Tibial nerve (tissue), 4 donors: ENCODE measurements at regions not wholly inside any gene's neighbourhood (a gene's known extent, or its start where the extent isn't known, plus 50 kb on each side); places are given as distances from the start of the nearest gene placed in this dataset.

Experiments
- DNase-seq, 2 donors: peaks; one replicate each; pipeline ENCODE4 v3.0.0-alpha.2; 2019; ENCODE audit warnings: low spot score in 2 of 2
- H3K27ac ChIP-seq, 4 donors: fragments of 200-600 bp; sonication (generic) in 3 of 4; one replicate each; pipeline ENCODE4 v1.5.1; 2017 to 2019; ENCODE audit warnings: mild to moderate bottlenecking in 1 of 4
- H3K27me3 ChIP-seq, 2 donors: fragments of 200-600 bp; sonication (generic) in 1 of 2; one replicate each; pipeline versions ENCODE4 v1.5.1 to v1.6.0; 2017 to 2019
- H3K36me3 ChIP-seq, 3 donors: fragments of 200-600 bp; sonication (generic); one replicate each; pipeline ENCODE4 v1.5.1; 2018 to 2019
- H3K4me1 ChIP-seq, 4 donors: fragments of 200-600 bp; sonication (generic) in 3 of 4; one replicate each; pipeline ENCODE4 v1.5.1; 2017 to 2019
- H3K4me3 ChIP-seq, 4 donors: fragments of 200-600 bp; sonication (generic) in 3 of 4; one replicate each; pipeline ENCODE4 v1.5.1; 2017 to 2019; ENCODE audit warnings: mild to moderate bottlenecking in 1 of 4, moderate library complexity in 1 of 4
- H3K9me3 ChIP-seq, 4 donors: fragments of 200-600 bp; sonication (generic) in 3 of 4; one replicate each; pipeline ENCODE4 v1.5.1; 2017 to 2019
- CTCF ChIP-seq, 5 experiments: fragments of 200-600 bp in 3 of 5; fragments of 450-650 bp in 2 of 5; sonication (generic) in 3 of 5; IDR thresholded peaks; one replicate each; pipeline ENCODE4 v1.5.1; 2016 to 2019; ENCODE audit warnings: antibody characterized with exemption in 5 of 5, mild to moderate bottlenecking in 3 of 5, moderate library complexity in 2 of 5
- EP300 ChIP-seq, 2 donors: sonication (generic); formaldehyde crosslinking; IDR thresholded peaks; one replicate each; pipeline ENCODE4 v1.6.1; 2017; ENCODE audit warnings: antibody characterized with exemption in 2 of 2, mild to moderate bottlenecking in 1 of 2
- POLR2A ChIP-seq, 2 donors: fragments of 450-650 bp; IDR thresholded peaks; one replicate each; pipeline ENCODE4 v1.6.1; 2017; ENCODE audit warnings: antibody characterized with exemption in 2 of 2, mild to moderate bottlenecking in 2 of 2, moderate library complexity in 2 of 2
- WGBS, 2 donors: methylation state at CpG; one replicate each; pipeline ENCODE4 v1.1.5; 2018; 5-methylcytosine and 5-hydroxymethylcytosine counted together

GRCh38 chr6:48735846-48736245 lies 624.8 kb upstream of the PTCHD4 start:
- no peaks in the 10 kb centered on the region for H3K27me3 ChIP-seq
- H3K9me3 ChIP-seq = peaks cover 0 to 4% (median 0%) of the 10 kb centered on the region in 4 donors
- no peak for DNase-seq
- H3K4me1 ChIP-seq = no peaks in the 10 kb centered on the region
- H3K4me3 ChIP-seq = no peak overlapping the region
- no peak overlapping the region for H3K27ac ChIP-seq
- 64 to 67% methylated on average over 1 of the region's 1 CpG for WGBS, 2 donors
- no peaks in the 10 kb centered on the region for H3K36me3 ChIP-seq
- TF ChIP-seq POLR2A (IDR thresholded peaks at IDR 0.05) (no peak), EP300 (IDR thresholded peaks at IDR 0.05) (no peak), CTCF (IDR thresholded peaks at IDR 0.05) (no peak)

- WGBS, 2 donors = 70 to 72% methylated on average over 1 of the region's 1 CpG
- TF ChIP-seq POLR2A (IDR thresholded peaks at IDR 0.05) (no peak), EP300 (IDR thresholded peaks at IDR 0.05) (no peak), CTCF (IDR thresholded peaks at IDR 0.05) (no peak)
- no peak for DNase-seq
- Histone ChIP-seq H3K27ac (no peak overlapping the region), H3K4me1 (no peaks in the 10 kb centered on the region), H3K36me3 (no peaks in the 10 kb centered on the region), H3K4me3 (no peak overlapping the region), H3K9me3 (peaks cover 0 to 13% (median 0%) of the 10 kb centered on the region in 4 donors), H3K27me3 (no peaks in the 10 kb centered on the region)
Observed at GRCh38 chr6:48733581-48733980, 622.6 kb upstream of the PTCHD4 start.

DNA sequence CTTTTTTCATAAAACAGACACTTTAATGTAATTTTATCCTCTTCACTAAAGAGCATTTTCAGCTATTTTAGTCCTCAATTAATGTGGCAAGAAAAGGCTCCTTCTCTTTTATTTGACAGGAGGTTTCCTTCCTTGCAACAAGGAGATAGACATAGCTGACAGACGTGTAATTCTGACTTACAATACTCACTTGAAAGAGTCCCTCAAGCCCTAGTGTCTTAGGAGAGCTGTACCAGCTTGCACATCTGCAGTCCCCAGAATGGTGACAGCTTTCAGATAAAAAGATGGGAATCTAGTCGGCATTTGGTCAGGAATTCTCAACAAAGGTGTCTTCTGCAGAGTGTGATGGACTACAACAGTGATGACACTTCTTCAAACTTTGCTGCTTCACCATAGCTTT lies 603.7 kb upstream of the PTCHD4 start:
- no peak for TF ChIP-seq POLR2A (IDR thresholded peaks at IDR 0.05)
- H3K27ac ChIP-seq = no peak overlapping the region
- H3K27me3 ChIP-seq = no peaks in the 10 kb centered on the region
- WGBS, 2 donors = 57 to 66% methylated on average over 2 of the region's 2 CpGs
- no peaks in the 10 kb centered on the region for H3K36me3 ChIP-seq
- no peaks in the 10 kb centered on the region for H3K9me3 ChIP-seq
- DNase-seq = no peak
- no peak overlapping the region for H3K4me3 ChIP-seq
- no peaks in the 10 kb centered on the region for H3K4me1 ChIP-seq

- Histone ChIP-seq H3K9me3 (no peaks in the 10 kb centered on the region), H3K36me3 (no peaks in the 10 kb centered on the region), H3K27me3 (no peaks in the 10 kb centered on the region), H3K4me1 (no peaks in the 10 kb centered on the region), H3K4me3 (no peak overlapping the region), H3K27ac (no peak overlapping the region)
- no peak for DNase-seq
- WGBS, 2 donors = 51 to 54% methylated on average over 2 of the region's 2 CpGs
- TF ChIP-seq CTCF (IDR thresholded peaks at IDR 0.05) (no peak), POLR2A (IDR thresholded peaks at IDR 0.05) (no peak), EP300 (IDR thresholded peaks at IDR 0.05) (no peak)
Observed at GRCh38 chr6:48714250-48714649, 603.3 kb upstream of the PTCHD4 start.

- Histone ChIP-seq H3K4me1 (no peaks in the 10 kb centered on the region), H3K4me3 (no peak overlapping the region), H3K36me3 (no peaks in the 10 kb centered on the region), H3K27ac (no peak overlapping the region), H3K9me3 (no peaks in the 10 kb centered on the region), H3K27me3 (no peaks in the 10 kb centered on the region)
- TF ChIP-seq EP300 (IDR thresholded peaks at IDR 0.05) (no peak), CTCF (IDR thresholded peaks at IDR 0.05) (no peak)
- 38 to 60% methylated on average over 2 of the region's 2 CpGs for WGBS, 2 donors
- no peak for DNase-seq
Observed at GRCh38 chr6:48713612-48714011, 602.6 kb upstream of the PTCHD4 start.

DNA sequence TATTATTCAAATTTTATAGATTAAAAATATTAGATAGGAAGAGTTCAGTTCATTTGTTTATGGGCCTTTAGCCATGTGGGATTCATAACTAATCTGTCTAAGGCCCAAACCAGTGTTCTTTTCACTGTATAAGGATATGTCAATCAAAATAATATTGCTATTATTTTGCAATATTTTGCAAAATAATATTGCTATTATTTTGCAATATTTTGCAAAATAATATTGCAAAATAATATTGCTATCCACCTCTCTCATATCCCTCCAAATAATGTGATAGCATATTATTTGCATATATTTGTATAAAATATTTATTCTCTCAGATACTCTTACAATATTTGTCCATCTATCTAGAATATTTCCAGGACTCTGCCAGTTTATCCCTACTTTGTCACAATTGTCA lies 595.3 kb upstream of the PTCHD4 start:
- Histone ChIP-seq H3K27me3 (no peaks in the 10 kb centered on the region), H3K36me3 (no peaks in the 10 kb centered on the region), H3K4me1 (no peaks in the 10 kb centered on the region), H3K27ac (no peak overlapping the region), H3K4me3 (no peak overlapping the region), H3K9me3 (no peaks in the 10 kb centered on the region)
- no peak for TF ChIP-seq EP300 (IDR thresholded peaks at IDR 0.05)
- TF ChIP-seq POLR2A (IDR thresholded peaks at IDR 0.05) = no peak
- TF ChIP-seq CTCF (IDR thresholded peaks at IDR 0.05) = no peak
- no peak for DNase-seq
